NB4 (cell line): ENCODE measurements at regions not wholly inside any gene's neighbourhood (a gene's known extent, or its start where the extent isn't known, plus 50 kb on each side); places are given as distances from the start of the nearest gene placed in this dataset.

ENCODE experiments used
- POLR2A ChIP-seq: IDR thresholded peaks from 2 replicates; pipeline ENCODE4 v1.6.1; 2011; ENCODE audit warnings: mild to moderate bottlenecking; ENCODE audit not compliant: insufficient read length; ENCODE audit errors: extremely low read depth
- TF ChIP-seq, protein P1 (sequence below): IDR thresholded peaks from one replicate; pipeline ENCODE4 v1.5.1; 2012; ENCODE audit warnings: low read depth, low read length

DNA sequence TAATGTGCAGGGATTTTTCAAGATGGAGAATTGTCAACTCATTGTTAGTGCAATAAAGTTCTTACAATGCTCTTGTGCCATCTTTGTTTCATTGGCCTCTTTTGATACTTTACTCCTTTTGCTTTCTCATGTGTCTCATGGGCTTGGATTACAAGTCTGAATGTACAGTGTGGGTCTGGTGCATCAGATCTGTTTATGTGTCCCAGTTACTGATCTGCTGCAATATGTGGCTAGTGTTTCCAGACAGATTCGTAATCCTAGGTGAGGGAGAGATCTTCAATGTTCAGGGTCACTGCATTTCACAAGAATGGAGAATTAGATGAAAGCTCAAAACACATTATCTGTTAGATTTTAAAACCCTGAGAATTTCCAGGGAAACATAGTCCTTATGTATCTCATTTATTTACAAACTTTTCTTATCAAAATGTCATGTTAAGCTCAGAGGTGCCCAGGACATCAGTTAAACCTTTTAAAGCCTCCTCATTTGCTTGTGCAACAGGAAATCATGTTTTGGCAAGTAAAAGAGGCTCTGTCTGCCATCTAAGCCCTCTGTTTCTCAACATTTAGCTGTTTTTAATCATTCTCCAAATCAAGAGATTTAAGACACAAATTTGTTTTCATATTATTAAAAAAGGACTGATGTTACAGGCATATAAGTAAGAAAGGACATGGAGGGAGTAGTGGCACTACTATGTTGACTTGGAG lies 108.1 kb downstream of the NUP35 start:
- TF ChIP-seq POLR2A: no peak
- TF ChIP-seq, protein P1, sequence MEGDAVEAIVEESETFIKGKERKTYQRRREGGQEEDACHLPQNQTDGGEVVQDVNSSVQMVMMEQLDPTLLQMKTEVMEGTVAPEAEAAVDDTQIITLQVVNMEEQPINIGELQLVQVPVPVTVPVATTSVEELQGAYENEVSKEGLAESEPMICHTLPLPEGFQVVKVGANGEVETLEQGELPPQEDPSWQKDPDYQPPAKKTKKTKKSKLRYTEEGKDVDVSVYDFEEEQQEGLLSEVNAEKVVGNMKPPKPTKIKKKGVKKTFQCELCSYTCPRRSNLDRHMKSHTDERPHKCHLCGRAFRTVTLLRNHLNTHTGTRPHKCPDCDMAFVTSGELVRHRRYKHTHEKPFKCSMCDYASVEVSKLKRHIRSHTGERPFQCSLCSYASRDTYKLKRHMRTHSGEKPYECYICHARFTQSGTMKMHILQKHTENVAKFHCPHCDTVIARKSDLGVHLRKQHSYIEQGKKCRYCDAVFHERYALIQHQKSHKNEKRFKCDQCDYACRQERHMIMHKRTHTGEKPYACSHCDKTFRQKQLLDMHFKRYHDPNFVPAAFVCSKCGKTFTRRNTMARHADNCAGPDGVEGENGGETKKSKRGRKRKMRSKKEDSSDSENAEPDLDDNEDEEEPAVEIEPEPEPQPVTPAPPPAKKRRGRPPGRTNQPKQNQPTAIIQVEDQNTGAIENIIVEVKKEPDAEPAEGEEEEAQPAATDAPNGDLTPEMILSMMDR: no peak
